PC-3 (cell line): ENCODE measurements at regions not wholly inside any gene's neighbourhood (a gene's known extent, or its start where the extent isn't known, plus 50 kb on each side); places are given as distances from the start of the nearest gene placed in this dataset.

Experiments
- EZH2 ChIP-seq: fragments of 300-600 bp; sonication (generic); IDR thresholded peaks from one replicate; pipeline ENCODE4 v1.6.1; 2017; ENCODE audit warnings: antibody characterized with exemption, mild to moderate bottlenecking, low read length; ENCODE audit not compliant: unreplicated experiment
- TF ChIP-seq, protein P1 (sequence below): fragments of 300-600 bp; sonication (generic); conservative IDR thresholded peaks from 2 replicates; pipeline ENCODE4 v1.5.1; 2017; ENCODE audit warnings: antibody characterized with exemption, low read depth, mild to moderate bottlenecking, low read length

DNA sequence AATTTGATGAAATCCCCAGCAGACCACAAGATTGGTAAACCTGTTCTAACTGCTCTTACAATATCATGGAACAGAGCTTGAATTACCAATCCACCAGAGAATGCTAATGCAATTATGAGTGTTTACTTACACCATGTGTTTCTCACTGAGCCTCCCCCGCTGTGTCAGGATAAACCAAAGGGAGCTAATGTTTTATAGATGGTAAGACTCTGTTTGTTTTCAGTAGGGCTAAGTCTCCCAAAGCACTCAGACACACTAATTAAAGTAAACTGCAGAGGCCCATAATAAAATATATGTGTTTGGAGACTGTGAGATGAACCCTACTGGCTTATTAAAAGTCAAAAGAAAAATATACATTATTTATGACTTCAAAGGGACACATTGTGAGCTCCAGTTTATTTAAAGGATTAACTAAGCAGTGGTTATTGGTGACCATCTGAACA, 261.7 kb upstream of the FAM241A start:
- TF ChIP-seq, protein P1, sequence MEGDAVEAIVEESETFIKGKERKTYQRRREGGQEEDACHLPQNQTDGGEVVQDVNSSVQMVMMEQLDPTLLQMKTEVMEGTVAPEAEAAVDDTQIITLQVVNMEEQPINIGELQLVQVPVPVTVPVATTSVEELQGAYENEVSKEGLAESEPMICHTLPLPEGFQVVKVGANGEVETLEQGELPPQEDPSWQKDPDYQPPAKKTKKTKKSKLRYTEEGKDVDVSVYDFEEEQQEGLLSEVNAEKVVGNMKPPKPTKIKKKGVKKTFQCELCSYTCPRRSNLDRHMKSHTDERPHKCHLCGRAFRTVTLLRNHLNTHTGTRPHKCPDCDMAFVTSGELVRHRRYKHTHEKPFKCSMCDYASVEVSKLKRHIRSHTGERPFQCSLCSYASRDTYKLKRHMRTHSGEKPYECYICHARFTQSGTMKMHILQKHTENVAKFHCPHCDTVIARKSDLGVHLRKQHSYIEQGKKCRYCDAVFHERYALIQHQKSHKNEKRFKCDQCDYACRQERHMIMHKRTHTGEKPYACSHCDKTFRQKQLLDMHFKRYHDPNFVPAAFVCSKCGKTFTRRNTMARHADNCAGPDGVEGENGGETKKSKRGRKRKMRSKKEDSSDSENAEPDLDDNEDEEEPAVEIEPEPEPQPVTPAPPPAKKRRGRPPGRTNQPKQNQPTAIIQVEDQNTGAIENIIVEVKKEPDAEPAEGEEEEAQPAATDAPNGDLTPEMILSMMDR: no peak
- TF ChIP-seq EZH2: no peak
